Neural progenitor cell (in vitro differentiated cells): ENCODE measurements at regions not wholly inside any gene's neighbourhood (a gene's known extent, or its start where the extent isn't known, plus 50 kb on each side); places are given as distances from the start of the nearest gene placed in this dataset.

Source experiments
- EZH2 ChIP-seq: fragments of 200-600 bp; sonication (generic); IDR thresholded peaks from 2 replicates; pipeline ENCODE4 v1.6.1; 2017; ENCODE audit warnings: antibody characterized with exemption, mild to moderate bottlenecking, moderate library complexity
- EZH2phosphoT487 ChIP-seq: fragments of 200-600 bp; sonication (generic); IDR thresholded peaks from 2 replicates; pipeline ENCODE4 v1.6.1; 2017; ENCODE audit warnings: antibody characterized with exemption
- TF ChIP-seq, protein P1 (sequence below): fragments of 200-600 bp; sonication (generic); IDR thresholded peaks from 2 replicates; pipeline ENCODE4 v1.5.1; 2017; ENCODE audit warnings: antibody characterized with exemption, mild to moderate bottlenecking

DNA sequence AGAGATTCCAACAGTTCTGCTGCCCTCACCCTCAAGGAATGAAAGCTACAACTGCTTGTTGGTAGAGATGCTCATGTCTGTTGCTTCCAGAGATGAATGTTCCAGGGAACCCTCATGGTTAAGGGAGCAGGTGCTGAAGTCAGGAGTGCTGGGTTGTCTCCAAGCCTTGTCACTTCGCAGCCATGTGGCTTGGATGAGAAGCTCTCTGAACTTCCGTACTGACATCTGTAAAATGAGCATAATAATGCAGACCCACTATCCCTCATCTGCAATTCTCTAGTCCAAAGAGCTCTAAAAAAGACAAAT is 133.3 kb upstream of the ADRA1B start:
- TF ChIP-seq, protein P1, sequence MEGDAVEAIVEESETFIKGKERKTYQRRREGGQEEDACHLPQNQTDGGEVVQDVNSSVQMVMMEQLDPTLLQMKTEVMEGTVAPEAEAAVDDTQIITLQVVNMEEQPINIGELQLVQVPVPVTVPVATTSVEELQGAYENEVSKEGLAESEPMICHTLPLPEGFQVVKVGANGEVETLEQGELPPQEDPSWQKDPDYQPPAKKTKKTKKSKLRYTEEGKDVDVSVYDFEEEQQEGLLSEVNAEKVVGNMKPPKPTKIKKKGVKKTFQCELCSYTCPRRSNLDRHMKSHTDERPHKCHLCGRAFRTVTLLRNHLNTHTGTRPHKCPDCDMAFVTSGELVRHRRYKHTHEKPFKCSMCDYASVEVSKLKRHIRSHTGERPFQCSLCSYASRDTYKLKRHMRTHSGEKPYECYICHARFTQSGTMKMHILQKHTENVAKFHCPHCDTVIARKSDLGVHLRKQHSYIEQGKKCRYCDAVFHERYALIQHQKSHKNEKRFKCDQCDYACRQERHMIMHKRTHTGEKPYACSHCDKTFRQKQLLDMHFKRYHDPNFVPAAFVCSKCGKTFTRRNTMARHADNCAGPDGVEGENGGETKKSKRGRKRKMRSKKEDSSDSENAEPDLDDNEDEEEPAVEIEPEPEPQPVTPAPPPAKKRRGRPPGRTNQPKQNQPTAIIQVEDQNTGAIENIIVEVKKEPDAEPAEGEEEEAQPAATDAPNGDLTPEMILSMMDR, result no peak
- TF ChIP-seq EZH2 (no peak), EZH2phosphoT487 (no peak)
